GM19397 (cell line): ENCODE measurements at regions not wholly inside any gene's neighbourhood (a gene's known extent, or its start where the extent isn't known, plus 50 kb on each side); places are given as distances from the start of the nearest gene placed in this dataset.
"Not testable (repeated sequence)": the region's sequence is repeated elsewhere in the genome, so short reads cannot be mapped to it uniquely, and the experiment has no call there.

ENCODE experiments used
- ATAC-seq: cut with Tn5 transposase; IDR thresholded peaks from one replicate; pipeline ENCODE4 v1.9.1; 2021; ENCODE audit warnings: mild to moderate bottlenecking, moderate library complexity; ENCODE audit not compliant: unreplicated experiment

DNA sequence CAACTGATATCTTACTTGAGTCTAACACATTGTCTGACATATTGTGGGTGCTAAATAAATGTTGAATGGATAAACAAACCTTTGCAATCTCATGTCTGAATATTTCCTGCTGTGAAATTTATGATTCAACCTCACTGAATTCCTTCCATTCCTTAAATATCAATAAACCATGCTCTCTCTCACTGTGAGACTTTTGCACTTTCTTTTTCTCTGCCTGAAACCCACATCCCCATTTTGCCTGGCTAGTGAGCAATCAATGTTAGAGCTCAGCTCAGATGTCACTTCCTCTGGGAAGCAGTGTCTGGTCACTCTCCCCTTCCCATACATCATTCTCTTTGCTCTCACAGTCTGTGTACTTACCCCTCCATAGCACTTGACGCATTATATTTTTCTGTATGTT, 383.7 kb upstream of the TRPC7 start:
- ATAC-seq = no peak

DNA sequence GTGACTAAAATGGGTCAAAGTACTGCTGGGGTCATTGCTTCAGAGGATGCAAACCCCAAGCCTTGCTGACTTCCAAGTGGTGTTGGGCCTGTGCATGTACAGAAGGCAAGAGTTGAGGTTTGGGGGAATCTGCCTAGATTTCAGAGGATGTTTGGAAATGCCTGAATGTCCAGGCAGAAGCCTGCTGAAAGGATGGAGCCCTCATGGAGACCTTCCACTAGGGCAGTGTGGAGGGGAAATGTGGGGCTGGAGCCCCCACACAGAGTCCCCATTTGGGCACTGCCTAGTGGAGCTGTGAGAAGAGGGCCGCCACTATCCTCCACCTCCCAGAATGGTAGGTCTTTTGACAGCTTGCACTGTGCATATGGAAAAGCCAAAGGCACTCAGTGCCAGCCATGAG, 377.7 kb upstream of the TRPC7 start:
- ATAC-seq = no peak

DNA sequence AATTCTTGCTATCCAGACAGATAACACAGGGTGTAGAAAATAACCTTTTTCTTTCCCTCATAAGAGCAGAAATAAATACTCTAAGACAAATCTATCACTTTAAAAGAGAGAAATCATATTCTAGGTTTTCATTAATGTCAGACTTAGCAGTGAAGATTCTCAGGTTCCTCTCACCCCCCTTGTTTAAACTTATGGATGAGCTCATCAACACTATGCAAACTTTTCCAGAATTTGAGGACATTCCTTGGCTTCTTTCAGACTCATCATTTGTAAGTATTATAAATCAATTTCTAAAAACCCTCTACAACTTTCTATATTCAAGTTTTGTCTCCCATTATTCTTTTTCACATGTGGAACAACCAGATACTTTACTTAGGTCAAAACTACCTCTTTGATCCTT, 374.9 kb upstream of the TRPC7 start:
- ATAC-seq = no peak

DNA sequence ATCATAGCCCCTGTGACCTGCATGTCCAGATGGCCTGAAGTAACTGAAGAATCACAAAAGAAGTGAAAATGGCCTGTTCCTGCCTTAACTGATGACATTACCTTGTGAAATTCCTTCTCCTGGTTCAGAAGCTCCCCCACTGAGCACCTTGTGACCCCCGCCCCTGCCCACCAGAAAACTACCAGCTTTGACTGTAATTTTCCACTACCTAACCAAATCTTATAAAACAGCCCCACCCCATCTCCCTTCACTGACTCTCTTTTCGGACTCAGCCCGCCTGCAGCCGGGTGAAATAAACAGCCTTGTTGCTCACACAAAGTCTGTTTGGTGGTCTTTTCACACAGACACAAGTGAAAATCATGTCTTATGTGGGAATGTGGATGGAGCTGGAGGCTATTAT, 373.9 kb upstream of the TRPC7 start:
- ATAC-seq = not testable (repeated sequence)

DNA sequence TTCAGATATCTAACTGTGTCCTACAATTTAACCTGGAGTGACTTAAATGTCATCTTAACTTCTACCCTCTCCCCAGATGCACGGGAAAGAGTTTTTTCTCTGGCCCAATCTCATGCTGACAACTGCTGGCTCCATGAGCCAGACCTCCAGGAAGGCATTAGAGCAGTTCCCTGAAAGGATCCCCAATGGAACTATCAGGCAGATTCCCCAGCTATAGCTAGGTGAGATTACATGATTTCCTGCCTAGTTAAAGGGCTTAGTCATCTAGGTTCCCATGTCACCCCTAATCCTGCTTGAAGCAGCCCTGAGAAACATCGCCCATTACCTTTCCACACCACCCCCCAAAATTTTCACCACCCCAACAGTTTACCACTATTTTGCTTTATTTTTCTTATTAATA, 373.5 kb upstream of the TRPC7 start:
- no peak for ATAC-seq

DNA sequence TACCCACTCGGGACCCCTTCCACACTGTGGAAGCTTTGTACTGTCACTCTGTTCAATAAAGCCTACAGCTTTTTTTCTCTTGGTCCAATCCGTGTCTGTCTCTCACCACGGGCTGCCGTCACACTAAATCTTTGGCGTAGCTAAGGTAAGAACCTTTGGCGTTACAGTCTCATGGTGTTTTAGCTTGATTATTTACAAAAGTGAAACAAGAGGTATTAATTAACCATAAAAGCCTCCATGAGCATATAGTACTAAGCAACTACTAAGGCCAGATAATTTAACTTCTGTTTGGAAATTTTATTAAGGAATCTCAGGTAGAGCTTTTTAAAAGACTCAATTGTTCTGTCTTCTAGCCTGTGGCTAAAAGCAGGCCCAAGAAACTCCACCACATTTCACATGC, 370.7 kb upstream of the TRPC7 start:
- ATAC-seq = no peak

DNA sequence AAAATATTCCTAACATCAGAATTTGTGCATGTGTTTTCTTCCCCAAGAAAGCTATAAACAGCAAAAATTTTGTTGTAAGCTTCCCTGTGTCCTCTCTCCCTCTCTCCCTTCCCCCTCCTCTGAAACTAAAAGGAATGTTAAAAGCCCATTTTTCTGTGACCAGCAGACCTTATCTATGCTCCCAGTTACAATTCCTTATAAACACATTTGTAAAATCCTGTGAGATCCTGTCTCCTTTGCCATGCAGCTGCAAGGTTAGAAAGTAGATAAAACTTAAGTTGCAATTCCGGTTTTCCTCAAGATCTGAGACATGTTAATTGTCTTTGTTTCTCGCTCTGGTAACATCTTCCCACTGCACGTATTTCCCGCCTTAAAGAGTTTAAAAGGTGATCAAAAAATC, 370.3 kb upstream of the TRPC7 start:
- not testable (repeated sequence) for ATAC-seq

DNA sequence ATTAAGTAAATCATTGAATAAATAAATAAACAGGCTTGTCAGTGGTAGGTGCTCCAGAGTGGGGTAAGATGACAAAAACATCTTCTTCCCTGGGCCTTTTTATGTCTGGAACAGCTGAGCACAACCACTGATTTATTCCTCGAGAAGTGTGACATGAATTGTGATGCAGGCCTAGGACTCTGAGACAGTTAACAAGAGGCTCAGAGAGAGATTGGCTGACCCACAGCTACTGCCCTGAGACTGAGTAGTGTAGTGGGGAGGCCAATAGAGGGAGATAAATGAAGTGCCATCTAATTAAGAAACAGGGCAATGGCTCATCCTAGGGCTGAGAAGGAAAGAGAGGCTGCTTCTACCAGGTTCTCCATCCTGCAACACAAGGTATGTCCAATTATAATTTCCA, 369.3 kb upstream of the TRPC7 start:
- ATAC-seq = no peak

DNA sequence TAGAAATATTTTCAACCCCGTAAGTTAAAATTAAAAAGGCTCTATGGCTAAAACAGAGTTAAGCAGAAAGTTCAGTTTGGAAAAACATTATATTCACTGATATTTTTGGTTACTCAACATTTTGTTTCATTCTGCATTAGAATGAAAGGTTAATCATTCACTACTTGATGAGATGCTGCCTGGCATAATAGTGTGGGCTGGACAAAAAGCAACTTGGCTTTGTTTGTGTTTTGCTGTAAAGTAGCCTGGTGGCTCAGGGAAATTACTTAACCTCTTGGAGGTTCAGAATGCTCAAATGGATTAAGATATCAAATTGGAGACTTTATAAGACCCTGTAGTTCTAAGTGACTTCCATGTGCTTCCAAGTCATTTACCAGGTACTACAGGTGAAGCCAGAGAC, 367.4 kb upstream of the TRPC7 start:
- no peak for ATAC-seq

DNA sequence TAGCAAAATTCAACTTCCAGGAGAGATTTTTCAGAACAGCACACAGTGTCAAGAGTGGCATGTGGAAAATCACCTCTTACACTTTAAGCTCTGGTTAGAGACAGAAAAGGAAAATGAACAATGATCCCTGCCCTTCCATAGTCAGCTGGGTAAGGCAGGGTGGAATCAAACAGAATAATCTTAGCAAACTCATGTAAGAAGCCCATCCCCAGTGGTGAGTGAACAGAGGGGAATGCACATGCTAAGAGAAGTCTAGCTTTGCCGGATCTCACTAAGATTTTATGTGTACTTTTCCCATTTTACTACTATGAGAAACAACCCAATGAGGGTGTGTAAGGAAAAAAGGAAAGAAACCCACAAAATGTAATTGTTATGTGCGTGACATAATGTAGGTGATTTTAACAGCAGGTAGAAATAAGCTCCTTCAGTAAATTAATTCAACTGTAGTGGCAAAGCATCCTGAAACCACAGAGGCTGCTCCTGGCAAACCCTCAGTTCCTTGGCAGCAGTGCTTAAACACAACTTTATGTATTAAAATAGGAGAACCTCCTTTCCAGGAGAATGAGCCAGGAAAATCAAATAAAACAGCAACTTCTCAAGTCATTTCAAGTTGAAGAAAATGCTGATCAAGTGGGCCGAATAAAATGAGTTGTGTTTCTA, 366.0 kb upstream of the TRPC7 start:
- no peak for ATAC-seq

DNA sequence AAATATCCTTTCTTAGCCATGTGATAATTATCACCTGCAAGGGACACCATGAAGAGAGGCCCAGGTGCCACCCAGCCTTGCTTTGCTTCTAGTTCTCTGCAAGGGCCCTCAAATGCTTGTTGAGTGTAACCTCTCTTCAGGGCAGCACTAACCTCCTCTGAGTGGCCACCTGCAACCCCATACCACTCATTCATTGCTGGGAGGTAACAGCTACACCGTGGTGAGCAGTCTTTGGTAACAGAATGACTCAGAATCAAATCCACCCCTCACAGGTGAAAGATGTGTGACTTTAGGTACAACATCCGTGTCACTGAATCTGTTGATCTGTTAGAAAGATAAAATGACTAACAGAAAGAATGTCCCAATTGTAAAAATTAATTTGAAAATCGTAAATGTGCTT, 365.1 kb upstream of the TRPC7 start:
- no peak for ATAC-seq

DNA sequence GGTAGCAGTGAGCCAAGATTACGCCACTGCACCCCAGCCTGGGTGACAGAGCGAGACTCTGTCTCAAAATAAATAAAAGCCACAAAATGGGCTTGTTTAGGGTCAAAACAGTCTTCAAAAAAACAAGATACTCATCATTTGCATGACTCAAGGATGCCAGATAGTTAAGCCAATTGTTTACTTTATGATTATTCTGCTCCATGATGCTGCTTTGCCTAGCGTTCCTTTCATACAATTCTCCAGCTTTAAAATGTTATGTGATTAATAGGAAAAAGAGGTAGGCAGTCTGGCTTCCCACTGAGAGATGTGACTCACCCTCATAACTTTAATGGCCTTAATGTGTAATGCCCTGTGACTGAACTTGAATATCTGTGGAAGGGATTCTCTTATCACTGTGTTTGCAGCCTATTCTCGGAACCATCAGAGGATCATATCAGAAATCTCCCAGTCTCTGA, 364.6 kb upstream of the TRPC7 start:
- ATAC-seq = no peak

DNA sequence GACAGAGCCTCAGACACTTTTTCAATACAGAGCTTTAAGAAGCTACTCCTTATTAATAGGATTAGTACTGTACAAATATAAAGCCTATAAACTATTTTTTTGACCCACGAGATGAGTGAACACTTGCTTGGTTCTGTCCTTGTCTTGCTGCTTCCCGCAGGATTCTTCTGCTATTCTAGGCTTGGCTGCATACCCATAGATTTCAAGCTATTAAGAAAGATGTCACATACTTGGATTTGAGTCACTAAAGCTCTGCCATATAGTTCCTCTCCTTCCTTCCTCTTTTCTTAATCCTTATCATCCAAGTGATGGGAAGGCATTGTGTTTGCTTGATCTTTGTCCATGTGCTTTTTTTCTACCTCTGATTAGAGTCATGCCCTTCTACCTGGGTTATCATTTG, 361.2 kb upstream of the TRPC7 start:
- no peak for ATAC-seq

DNA sequence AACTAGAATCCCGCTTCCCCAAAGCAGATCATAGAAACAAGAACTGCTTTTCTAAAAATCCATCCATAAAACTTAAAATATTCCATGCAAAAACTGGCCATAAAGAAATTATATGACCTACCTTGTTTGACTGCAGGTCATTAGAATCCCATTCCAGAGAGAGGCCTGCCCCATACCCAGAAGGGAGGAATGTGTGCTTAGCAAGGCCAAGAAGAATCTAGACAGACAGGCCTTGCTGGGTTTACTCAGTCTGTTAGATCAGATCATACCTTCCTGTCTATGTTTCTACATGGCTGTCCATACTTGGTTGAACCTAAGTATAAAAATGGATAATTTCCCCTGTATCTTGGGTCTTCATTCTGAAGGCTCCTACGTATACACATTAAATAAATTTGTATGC, 358.8 kb upstream of the TRPC7 start:
- no peak for ATAC-seq

DNA sequence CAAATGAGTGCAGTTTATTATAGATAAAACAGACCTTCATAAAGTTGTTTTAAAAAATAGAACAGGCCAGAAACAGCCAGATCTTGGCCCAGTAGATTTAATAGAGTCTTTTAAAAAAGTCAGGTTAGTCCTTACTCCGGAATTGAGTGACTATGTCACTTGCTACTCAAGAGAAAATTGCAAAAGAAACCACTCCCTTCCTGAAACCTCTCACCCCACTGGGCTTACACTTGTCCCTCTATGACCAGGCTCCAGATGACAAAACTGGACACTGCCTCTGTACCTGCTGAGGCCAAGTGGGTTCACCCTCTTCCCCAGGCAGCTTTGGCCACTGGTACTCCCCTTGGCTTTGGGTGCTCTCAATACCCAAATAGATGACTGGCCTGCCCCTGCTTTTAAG, 357.2 kb upstream of the TRPC7 start:
- ATAC-seq = no peak

DNA sequence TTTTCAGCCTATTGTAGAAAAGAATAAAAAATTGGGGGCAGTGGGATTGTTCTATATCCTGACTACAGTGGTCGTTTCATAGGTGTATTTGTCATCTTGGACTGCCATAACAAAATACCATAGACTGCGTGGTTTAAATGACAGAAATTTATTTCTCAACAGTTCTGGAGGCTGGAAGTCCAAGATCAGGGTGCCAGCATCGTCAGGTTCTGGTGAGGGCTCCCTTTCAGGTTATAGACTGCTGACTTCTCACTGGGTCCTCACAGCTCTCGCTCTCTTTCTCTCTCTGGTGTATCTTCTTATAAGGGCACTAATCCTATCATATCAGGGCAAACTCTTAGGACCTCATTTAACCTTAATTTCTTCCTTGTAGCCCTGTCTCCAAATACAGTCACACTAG, 356.7 kb upstream of the TRPC7 start:
- no peak for ATAC-seq

DNA sequence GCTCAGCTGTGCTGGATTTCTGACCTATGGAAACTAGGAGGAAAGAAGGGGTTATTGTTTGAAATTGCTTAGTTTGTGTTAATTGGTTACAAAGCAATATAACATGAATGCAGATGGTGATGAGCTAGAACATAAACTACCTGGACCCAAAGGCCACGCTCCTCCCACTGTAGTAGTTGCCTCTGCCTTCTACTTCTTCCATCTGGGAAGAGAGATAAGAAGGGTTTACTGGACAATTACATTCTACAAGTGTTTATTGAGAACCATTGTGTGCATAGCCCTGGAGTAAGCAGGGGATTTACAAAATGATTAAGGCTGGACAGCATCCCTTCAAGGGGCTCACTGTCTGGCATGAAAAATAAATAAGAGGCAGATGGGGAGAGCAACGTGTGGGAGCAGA, 355.3 kb upstream of the TRPC7 start:
- no peak for ATAC-seq

DNA sequence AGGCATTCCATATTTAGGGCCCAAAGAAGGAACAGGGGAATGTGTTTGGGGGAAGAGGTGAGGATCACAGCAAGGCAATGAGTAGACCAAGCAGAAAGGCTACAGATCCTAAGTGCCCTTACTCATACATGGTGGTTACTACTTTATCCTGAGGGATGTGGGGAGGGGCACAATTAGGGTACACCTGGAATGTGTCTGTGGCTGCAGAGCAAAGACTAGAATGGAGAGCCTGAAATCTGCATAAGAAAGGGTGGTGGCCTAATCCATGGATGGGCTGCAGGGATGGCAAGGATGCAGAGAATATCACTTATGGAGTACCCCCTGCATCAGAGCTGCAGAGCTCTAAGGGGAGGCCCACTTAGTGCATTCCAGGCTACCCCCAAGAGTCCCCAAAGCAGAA, 352.6 kb upstream of the TRPC7 start:
- ATAC-seq = no peak

DNA sequence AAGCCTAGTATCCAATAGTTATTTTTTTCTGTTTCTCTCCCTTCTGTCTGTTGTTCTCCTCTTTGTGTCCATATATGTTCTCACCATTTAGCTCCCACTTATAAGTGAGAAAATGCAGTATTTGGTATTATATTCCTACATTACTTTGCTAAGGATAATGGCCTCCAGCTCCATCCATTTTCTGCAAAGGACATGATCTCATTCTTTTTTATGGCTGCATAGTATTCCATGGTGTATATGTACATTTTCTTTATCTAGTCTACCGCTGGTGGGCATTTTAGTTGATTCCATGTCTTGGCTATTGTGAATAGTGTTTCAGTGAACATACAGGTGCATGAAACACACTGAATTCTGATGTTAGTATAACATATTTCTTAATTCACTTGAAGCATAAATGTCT, 348.9 kb upstream of the TRPC7 start:
- ATAC-seq = no peak

DNA sequence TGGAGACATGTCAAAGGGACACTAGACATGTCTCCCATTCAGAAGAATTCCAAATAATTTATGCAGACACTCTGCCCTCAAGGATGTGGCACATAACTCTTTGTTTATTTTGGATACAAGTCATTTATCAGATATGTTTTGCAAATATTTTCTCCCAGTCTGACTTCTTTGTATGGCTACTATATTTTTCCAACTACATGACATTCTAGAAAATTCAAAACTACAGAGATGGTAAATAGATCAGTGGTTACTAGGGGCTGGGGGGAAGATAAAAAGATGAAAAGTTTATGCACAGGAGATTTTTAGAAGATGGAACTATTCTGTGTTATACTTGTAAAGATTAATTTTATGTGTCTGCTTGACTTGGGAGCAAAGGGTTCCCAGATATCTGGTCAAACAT, 347.3 kb upstream of the TRPC7 start:
- no peak for ATAC-seq

DNA sequence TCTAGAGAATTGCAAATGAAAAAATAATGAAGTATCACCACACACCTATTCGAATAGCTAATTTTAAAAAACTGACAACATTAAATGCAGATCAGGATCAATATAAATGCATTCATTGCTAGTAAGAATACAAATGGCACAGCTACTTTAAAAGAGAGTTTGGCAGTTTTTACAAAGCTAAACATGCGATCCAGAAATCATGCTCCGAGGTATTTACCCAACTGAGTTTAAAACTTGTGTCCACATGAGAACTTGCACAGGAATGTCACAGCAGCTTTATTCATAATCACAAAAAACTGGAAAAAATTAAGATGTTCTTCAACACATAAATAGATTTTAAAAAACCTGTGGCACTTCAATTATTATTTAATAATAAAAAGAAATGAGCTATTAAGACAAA, 345.5 kb upstream of the TRPC7 start:
- no peak for ATAC-seq

DNA sequence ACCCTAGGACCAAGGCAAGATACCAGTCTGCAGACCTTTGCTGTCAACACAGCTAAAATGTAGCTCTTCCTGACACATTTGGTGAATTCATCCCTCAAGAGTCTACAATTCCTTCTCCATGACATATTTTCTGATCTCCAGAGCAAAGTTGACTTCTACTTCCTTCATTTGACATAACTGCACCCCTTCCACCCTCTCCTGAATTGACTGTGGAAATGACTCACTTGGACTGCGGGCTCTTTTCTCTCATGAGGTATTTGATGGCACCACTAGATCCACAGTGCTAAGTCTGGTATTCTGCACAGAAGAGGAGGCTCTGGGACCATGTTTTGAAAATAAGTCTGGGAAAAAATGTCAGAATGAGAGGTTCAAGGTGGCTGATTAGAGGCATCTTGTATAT, 338.4 kb upstream of the TRPC7 start:
- ATAC-seq = no peak

DNA sequence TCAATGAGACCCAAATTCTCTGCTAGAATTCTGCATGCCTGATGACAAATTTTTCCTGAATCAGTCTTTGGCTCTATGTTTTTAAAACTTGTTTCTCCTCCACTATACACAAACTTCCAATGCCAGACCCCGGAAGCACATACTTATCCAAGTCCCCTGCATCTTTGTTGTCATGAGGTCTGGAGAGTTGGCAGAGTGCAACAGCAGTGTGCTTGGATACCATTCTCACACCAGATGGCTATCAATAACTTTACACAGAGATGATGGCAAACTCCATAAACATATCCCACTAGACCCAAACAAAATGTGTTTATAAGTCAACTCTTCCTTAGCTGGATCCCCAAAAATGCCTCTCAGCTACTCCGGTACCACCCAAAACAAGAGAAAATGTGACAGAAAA, 337.7 kb upstream of the TRPC7 start:
- ATAC-seq = no peak

DNA sequence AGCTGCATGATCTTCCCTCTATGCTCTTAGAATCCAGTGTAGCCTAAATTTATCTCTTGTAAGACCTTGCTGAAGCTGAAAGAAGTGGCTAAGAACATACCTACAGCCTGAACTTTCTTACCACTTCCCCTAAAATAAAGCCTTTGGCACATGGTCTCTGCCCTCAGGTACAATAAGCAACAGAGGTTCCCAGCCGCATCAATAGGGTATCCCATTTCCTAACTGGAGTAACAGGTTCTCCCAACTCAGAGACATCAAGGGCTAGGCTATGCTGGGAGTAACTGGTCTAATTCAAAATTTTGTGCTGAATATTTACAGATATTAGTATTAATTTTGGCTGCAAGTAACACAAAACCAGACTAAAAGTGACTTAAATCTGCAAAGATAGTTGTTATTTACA, 335.8 kb upstream of the TRPC7 start:
- ATAC-seq = no peak
